Cardiac septum (tissue), 1 donor: ENCODE measurements at regions not wholly inside any gene's neighbourhood (a gene's known extent, or its start where the extent isn't known, plus 50 kb on each side); places are given as distances from the start of the nearest gene placed in this dataset.

Experiments used
- DNase-seq: peaks from one replicate; pipeline ENCODE4 v3.0.0-alpha.2; 2020; ENCODE audit warnings: low spot score
- intact Hi-C: fragments of 100-400 bp; cut with DNase I; formaldehyde crosslinking; loops from one replicate; pipeline ENCODE4 v1.14.0; 2022
- donor health status: DM: no; HTN: no; CAD: no.

DNA sequence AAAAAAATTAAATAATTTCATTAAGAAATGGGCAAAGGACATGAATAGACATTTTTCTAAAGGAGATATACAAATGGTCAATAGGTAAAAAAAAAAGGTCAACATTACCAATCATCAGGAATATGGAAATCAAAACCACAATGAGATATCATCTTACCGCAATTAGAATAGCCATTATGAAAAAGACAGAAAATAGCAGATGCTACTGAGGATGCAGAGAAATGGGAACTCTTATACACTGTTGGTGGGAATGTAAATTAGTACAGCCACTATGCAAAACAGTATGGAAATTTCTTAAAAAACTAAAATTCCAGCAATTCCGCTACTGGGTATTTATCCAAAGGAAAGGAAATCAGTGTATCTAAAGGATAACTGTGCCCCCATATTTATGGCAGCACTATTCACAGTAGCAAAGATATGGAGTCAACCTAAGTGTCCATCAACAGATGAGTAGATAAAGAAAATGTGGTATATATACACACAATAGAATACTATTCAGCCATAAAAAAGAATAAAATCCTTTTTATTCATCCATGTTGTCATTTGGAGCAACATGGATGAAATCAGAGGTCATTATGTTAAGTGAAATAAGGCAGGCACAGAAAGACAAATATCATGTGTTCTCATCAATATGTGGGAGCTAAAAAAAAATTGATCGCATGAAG is 132.4 kb downstream of the RPL22L1 start:
- no peak for DNase-seq
- intact Hi-C loops, result no loop called here

DNA sequence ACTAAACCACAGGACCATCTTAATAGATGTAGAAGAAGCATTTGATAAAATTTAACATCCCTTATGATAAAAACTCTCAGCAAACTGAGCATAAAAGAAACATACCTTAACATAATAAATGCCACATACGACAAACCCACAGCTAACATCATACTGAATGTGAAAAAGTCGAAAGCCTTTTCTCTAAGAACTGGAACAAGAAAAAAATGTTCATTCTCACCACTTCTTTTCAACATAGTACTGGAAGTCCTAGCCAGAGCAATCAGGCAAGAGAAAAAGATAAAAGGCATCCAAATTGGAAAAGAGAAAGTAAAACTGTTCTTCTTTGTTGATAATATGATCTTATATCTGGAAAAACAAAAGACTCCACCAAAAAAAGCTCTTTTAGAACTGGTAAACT is 134.2 kb downstream of the RPL22L1 start:
- intact Hi-C loops, result no loop called here
- no peak for DNase-seq

DNA sequence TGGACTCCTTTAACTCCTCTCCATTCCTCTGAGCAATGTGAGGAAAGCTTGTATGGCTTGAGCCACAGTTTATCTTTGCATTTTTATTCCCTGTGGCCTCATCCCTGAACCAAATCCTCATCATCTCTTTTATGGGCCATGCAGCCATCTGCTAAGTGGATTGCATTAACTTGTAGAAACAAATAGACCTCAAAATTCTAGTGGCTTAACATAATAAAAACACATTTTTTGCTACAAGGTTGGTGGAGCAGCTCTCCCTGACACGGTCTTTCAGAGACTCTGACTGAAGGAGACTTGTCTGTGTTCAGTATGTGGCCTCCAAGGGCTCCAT is 135.3 kb downstream of the RPL22L1 start:
- intact Hi-C loops, result no loop called here

DNA sequence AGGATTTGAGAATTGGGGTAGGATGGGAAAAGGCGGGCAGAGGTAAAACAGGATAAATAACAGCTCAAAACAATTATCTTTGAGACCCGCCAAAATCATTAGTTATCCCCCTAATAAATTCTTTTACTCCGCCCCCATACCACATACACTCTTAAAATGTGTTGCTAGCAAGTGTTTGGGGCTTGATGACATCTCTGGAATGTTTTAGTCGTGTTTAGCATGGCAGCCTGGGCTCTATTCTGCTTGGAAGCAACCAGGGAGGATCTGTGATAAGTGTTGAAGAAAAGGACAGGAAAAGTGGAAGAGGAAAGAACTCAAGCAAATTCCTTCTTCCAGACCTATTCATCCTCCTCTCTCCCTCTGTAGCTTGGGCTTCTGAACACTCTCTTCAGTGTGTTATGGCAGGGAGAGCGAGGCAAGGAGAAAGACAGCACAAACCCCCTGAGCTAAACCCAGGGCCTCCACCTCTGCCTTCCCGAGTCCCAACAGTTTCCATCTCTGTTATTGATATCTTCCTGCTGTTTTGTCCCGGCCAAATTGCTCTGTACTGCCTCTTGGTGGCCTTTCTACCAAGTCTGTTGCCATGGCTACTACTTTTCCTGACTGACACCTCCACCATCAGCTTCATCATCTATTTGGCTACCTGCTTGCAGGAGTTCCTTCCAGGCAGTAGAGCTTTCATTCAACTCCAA is 135.8 kb downstream of the RPL22L1 start:
- no peak for DNase-seq
- intact Hi-C loops, result no loop called here

More for the DNA sequence above, 135.3 kb downstream of the RPL22L1 start:
- DNase-seq, result no peak

DNA sequence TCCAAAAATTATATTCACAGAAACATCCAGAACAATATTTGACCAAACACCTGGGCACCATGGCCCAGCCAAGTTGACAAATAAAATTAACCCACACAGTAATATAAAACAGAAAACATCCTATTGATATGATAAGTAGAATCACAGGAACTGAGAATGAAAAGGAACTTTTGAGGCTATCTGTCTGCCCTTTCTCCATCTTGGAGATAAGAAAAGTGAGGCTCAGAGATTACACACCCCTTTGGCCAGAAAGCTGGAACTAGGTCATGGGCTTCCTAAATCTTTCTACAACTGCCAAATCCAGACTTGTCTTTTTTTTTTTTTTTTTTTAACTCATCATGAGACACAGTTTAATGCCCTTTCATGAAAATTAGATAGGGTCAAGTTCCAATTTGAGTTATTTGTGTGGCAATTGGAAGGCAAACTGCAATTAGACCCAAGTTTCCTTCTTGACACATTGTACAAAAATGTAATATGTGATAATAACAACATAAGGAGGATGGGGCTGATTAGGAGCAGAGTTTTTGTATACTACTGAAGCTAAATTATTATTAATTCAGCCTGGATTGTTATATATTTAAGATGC is 137.2 kb downstream of the RPL22L1 start:
- intact Hi-C loops, result no loop called here
- no peak for DNase-seq

DNA sequence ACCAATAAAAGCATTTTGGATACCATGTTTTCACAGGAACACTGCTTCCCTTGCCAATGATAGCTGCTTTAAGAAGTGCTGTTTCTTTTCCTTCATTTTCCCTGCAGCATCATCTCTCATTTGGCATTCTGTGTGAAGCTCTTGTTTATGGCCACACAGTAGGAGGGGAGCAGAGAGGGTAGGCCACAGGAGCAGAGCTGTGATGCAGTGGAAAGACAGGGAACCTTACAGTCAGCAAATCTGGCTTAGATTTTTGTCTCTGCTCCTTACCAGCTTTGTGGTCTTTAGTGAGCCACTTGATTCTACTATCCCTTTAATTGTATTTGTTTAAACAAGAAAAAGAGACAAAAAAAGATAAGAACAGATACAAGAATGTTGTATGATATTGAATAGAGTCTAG is 138.7 kb downstream of the RPL22L1 start:
- intact Hi-C loops, result no loop called here
- DNase-seq, result no peak

DNA sequence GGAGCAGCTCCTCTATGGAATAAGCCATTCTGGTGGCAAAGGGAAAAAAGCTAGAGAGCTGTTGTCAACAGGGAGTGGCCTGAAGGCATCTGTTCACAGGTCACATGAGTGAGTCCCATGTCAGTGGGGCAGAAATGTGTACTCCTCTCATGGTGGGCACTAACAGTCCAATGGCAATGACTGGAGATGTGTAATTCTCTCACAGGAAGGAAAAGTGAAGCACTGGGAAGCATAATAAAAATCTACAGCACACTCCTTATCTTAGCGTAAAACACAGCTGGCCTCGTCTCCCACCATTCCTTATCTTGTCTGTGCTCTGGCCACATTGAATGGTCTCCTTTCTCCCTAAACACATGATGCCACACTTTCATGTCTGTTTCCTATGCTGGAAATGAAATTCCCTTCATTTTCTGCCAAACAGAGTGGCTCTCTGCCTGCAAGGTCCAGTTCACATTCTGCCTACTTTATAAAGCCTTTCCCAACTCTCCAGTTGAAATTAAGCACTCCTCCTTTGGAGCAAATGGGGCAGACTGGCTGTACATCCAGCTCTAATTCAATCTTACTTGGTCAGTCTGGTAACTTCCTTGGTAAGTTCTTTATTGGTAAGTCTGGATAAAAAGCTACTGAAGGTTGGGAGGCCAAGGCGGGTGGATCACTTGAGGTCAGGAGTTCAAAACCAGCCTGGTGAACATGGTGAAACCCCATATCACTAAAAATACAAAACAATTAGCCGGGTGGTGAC is 139.8 kb downstream of the RPL22L1 start:
- no peak for DNase-seq
- intact Hi-C loops, result no loop called here

DNA sequence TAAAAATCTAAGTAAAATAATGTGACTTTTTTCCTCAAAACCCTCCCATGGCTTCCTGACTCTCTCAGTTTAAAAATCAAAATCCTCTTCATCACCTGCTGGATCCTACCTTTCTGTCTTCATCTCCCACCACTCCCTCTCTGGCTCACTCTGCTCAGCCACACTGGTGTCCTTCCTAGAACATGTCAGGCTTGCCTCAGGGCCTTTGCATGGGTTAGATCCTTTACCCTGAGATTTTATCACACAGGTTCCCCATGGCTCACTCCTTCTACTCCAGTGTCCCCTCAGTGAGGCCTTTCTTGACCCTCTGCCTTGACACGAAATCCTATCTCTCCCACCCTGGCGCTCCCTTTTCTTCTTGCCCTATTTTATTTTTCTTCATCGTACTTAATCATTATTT is 141.8 kb downstream of the RPL22L1 start:
- intact Hi-C loops, result no loop called here
- DNase-seq, result no peak

DNA sequence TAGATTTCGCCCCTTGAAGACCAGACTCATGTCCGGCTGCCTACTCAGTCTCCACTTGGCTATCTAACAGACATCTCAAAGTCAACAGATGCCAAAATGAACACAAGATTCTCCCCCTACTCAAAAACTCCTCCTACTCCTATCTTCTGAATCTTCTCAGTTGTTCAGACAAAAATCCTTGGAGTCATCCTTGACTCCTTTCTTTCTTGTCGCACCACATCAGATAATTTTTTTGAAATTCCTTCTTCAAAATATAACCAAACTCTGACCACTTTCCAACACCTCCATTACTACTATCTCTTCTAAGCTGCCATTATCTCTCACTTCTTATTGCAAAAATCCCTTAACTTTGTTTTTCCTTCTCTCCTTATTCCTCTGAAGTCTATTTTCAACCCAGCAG is 141.9 kb upstream of the SLC7A14 start:
- no peak for DNase-seq
- intact Hi-C loops, result no loop called here

DNA sequence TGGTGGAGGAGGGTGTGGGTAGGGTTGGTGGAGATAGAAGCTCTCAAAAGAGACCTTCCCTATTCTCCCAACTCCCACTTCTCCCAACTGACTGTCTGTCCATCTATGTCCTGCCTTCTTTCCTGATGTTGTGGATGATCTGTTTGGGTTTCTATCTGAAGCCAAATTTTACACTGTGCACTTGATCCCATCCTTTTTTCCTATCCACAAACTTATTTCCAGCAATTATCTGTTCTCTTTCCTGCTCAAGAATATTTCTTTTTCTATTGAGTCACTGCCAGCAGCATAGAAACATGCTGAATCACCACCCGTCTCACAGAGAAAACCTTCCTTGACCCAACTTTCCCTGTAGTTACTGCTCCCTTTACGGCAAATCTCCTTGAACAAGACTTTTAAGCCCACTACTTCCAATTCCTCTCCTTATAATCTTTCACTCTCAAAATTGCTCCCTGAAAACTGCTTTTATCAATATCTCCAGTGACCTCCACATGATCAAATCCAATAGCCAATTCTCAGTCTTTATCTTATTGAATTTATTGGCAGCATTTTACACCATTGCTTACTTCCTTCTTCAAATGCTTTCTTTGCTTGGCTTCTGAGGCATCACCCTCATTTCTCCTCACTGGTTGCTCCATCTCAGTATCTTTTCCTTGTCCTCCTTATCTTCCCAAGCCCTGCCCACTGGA is 141.2 kb upstream of the SLC7A14 start:
- DNase-seq, result no peak
- intact Hi-C loops, result no loop called here

DNA sequence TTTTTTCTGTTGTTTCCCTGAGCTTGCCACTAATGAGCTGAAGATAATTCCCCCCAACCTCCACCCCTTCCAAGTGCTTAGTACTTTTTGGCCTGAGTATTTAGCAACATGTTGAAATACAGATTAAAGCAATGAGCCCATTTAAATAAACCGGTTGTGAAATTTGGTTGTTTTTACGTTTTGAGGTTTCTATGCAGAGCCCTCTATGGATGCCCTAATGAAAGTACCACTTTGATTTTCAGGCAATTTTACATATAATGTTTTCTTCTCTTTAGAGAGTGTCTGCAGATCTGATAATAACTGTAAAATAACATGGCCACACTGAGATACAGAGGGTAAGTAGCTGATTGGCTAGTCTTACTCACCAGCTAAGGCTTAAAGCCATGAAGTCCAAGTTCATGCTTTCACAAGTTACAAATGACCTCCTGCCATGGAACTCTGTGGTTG is 139.4 kb upstream of the SLC7A14 start:
- intact Hi-C loops, result no loop called here
- DNase-seq, result no peak

DNA sequence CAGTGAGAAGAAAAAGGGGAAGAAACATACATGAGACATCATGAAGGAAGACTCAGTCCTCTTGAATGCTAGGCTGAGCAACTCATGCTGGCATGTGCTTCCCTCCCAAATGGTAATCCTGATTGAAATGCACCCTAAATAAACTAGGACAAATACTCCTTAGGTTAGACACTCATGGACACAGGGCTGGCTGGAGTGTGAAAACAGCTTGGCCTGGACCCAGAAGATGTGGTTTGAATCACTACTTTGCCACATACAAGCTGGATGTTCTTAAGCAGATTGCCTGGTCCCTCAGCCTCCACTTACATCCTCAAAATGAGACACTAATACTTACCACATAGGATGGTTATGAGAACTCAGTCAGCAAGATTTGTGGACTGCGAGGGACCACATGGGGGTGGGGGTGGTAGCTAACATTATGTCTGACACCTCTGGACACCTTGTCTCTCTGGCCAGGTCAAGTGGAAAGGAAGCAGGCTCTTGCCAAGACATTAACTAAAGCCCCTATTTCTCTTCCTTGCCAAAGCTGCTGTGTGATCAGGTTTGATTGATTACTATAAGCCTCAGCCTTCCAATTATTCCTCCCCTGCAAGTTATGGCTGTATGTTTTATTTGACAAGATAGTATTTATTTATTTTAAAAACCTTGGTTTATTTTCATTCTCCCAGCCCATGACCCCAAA is 138.9 kb upstream of the SLC7A14 start:
- no peak for DNase-seq
- intact Hi-C loops, result no loop called here

DNA sequence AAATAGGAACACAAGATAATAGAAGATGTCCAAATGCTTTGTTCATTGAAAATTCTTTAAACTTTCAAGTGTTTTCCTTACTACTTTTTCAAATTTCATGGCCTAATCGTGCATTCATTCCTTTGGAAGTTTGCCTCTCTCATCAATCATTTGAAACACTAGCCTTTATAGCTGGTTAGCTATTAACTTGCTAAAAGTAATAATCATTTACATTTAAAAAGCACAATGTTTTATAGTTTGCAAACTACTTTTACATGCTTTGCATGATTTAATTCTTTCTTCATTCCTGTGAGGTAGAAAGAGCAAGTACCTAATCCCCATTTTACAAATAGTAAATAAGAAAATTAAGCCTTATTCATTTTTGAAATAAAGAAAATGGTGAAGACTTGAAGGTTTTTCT is 137.4 kb upstream of the SLC7A14 start:
- intact Hi-C loops, result no loop called here
- no peak for DNase-seq

DNA sequence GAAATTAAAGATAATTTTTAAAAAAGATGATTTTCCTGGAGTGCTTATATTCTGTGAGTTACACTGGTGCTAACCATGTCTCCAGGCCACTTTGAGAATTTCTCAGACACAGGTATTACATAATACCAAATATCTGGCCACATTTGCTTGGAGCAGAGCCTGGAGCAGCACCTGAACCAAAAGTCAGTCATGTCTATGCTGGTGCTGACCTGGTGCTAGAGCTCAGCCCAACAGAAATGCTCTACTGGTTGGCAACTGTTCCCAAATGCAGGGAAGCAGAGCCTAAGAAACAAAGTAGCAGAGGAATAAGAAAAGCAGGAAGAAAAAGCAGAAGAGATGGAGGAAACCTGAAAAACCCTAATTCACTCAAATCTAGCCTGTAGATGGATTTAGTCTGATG is 135.7 kb upstream of the SLC7A14 start:
- intact Hi-C loops, result no loop called here
- DNase-seq, result no peak

DNA sequence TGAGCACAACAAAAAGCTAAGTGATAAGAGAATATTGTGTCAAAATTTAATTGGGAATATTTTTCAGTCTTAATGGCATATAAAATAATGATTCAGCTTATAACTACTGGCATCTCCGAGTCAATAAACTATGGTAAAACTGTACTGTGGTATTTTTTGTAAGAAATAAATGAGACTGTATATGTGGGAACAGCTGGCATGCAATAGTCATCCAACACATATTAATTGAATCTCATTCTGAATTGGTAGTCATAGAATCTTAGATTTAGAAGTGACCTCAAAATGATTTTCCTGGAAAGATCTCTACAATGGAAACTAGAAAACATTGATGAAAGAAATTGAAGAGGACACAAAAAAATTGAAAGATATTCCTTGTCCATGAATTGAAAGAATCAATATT is 133.4 kb upstream of the SLC7A14 start:
- intact Hi-C loops, result no loop called here
- DNase-seq, result no peak

DNA sequence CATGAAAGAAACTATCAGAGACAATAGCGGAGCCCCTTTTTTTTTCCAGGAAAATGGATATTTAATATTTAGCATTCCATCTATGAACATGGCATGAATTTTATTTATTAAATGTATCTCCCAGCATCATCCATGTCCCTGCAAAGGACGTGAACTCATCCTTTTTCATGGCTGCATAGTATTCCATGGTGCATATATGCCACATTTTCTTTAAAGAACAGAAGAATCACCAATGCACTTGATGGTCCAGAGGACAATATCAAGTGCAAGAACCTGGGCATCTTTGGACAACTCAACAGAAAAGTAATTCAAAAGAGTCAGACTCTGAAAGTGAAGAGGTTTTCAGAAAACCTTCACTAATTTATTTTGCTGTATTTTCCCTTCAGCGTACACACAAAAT is 133.0 kb upstream of the SLC7A14 start:
- intact Hi-C loops, result no loop called here

DNA sequence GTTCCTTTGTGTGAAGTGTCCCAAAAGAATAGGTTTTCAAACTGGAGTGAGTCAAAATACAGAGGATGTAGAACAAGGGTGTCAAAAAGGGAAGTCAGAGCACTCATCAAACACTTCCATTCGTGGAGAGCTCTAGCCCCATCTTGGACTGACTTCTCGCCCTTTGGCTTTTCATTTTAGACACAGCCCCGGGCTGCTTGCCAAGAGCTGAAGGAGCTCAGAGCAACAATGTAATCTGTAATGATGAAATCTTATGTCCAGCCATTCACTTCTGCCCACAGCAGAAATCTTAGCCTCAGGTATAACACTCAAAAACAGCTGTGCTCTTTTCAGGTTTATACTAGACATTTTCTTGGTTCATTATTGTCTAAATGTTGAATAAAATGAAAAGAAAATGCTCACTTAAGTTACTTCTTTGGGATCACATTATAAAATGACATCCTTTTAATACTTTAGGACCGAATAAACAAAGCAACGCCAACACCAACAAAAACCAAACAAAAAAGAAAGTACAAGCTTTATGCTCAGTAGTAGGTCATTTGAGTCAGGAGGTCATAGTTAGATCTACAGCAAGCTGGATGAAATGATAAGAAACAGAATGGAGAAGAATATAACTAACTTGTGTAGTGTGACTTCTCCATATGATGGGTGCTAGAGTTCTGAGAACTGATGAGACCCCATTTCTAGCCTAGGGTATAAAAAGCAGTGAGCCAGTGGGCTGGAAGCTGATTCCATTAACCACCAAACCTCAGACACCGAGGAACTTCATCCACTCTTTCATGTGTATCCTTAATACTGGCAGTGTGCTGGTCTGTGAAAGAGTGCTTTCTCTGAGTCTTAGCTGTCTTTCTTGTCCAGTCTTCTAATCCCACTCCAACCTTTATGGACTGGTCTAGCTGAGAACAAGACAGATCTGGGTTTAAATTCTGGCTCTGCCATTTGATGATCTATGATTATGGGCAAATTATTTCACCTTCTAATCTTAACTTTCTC is 131.8 kb upstream of the SLC7A14 start:
- DNase-seq, result no peak
- intact Hi-C loops, result no loop called here

More for the DNA sequence above, 133.0 kb upstream of the SLC7A14 start:
- no peak for DNase-seq

DNA sequence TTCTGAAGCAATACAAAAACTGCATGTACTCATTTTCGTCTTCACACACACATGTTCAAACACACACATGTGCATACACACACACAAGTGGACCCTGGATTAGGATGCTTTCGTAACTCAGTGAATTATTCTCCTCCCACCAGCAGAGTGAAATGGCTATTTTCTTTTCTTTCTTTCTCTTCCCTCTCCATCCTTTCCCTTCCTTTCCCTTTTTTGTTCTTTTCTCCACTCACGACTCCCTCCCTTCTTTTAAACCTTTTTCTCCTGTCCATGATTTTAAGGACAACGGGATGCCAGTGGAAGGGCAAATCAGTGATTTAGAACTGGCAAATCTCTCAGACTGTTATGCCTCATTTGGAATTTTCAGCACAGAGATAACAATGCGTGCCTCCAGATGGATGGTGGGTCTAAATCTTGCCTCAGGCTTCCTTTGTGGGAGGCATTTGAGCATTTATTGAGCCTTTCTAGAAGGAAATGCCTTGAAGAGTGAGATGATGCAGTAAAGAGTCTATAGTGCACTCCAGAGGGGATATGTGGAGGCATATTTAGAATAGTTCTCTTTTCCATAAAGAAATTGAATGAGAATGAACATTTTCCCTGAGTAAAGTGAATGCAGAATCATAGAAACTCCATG is 130.4 kb upstream of the SLC7A14 start:
- intact Hi-C loops, result no loop called here
- no peak for DNase-seq
